Choroid plexus epithelial cell (primary cell): ENCODE measurements at regions not wholly inside any gene's neighbourhood (a gene's known extent, or its start where the extent isn't known, plus 50 kb on each side); places are given as distances from the start of the nearest gene placed in this dataset.

Experiments used
- DNase-seq: peaks from one replicate; pipeline ENCODE4 v3.0.0-alpha.2; 2010; ENCODE audit warnings: low read depth
- H3K4me3 ChIP-seq: 2 replicates; pipeline ENCODE4 v1.5.1; 2011; ENCODE audit warnings: low read depth, mild to moderate bottlenecking, control low read depth, low read length, moderate library complexity
- TF ChIP-seq, protein P1 (sequence below): conservative IDR thresholded peaks from 2 replicates; pipeline ENCODE4 v1.5.1; 2011; ENCODE audit warnings: low read depth, mild to moderate bottlenecking, control low read depth, inconsistent platforms, low read length, moderate library complexity

DNA sequence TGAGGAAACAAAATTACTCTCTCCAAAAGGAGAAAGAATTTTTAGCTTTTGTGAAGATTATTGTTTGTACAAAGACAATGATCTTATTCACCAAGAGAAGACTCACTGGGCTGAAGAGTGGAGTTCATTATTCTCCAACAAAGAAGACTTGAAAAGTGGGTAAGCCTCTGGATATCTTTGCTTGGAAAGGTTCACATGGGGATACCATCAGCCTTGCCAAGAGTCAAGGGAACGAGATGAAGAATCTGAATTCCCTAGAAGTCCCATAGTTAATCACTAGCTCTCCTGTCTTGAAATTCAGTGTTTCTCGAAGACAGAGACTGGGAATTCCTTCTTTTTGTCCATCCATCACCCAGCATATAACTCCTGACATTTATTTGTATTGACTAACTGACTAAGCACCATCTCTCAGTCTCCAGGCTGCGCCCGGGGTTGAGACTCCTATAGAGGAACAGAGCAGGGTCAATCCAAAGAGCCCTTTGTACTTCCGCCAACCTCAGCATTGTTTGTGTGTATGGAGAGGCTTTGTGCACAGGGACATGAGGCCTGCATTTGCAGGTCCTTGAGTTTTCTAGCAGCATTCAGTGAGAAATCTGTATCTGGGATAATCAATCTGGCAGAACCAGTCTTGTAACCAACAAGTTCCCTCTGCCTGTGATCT lies 461.9 kb downstream of the KIF16B start:
- DNase-seq = no peak
- no peak overlapping the region for H3K4me3 ChIP-seq
- TF ChIP-seq, protein P1, sequence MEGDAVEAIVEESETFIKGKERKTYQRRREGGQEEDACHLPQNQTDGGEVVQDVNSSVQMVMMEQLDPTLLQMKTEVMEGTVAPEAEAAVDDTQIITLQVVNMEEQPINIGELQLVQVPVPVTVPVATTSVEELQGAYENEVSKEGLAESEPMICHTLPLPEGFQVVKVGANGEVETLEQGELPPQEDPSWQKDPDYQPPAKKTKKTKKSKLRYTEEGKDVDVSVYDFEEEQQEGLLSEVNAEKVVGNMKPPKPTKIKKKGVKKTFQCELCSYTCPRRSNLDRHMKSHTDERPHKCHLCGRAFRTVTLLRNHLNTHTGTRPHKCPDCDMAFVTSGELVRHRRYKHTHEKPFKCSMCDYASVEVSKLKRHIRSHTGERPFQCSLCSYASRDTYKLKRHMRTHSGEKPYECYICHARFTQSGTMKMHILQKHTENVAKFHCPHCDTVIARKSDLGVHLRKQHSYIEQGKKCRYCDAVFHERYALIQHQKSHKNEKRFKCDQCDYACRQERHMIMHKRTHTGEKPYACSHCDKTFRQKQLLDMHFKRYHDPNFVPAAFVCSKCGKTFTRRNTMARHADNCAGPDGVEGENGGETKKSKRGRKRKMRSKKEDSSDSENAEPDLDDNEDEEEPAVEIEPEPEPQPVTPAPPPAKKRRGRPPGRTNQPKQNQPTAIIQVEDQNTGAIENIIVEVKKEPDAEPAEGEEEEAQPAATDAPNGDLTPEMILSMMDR = no peak

GRCh38 chr20:16107172-16107870 lies 465.9 kb downstream of the KIF16B start:
- H3K4me3 ChIP-seq = no peak overlapping the region
- DNase-seq = no peak
- TF ChIP-seq, protein P1 = no peak

DNA sequence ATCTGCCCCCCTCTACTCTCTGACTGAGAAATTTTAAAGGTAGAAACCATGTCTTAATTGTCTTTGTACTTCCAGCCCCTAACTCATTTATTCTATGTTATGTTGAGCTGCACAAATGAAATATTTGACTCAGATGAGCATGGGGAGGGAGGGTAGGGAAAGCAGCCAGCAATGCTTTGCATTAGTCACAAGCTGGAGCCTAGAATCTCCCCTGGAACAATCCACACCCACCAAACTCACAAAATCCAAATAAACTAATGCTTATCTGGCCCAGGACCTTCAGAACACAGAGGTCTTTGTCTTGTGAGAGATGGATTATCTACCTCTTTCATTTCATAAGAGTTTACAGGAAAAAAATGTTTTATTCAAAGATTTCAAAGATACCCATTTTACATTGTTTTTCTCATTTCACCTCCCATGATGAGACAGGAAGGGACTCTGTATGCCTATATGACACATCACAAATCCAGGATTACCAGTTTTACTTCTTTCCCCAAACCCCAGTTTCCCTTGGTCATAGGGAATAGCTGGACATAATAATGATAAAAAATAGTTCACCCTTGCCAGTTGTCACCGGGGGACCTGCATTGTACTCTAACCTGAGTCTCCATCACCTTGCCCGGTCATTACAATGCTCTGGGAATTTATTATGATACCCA lies 466.9 kb downstream of the KIF16B start:
- TF ChIP-seq, protein P1 = no peak
- H3K4me3 ChIP-seq = no peak overlapping the region
- DNase-seq = no peak

DNA sequence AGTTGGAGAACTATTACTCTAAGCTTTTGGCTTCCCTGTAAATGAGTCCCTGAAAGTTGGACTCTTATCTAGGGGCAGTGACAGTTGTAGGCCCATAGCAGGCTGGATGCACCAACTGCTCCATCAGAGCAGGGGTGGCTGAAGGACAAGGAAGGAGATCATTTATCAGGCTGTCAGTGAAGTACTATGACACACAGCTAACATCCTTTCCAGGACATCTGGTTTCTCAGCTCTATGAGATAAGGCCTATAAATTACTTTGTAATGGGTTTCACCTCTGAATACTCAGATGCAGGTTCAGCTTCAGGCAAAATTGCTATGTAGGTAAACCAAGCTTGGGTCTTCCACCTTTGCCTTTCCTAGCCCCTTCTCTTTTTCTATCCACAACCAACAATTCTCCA lies 468.5 kb downstream of the KIF16B start:
- DNase-seq = no peak
- TF ChIP-seq, protein P1 = no peak
- no peak overlapping the region for H3K4me3 ChIP-seq
